Skin epidermis (tissue), 12 donors: ENCODE measurements at regions not wholly inside any gene's neighbourhood (a gene's known extent, or its start where the extent isn't known, plus 50 kb on each side); places are given as distances from the start of the nearest gene placed in this dataset.

Experiments used
- H3K27ac ChIP-seq, 21 experiments: fragments of 200-600 bp; sonication (generic) in 11 of 21; one replicate each; pipeline ENCODE4 v1.5.0; 2020; ENCODE audit warnings: mild to moderate bottlenecking in 3 of 21, inconsistent platforms in 2 of 21, moderate library complexity in 2 of 21
- H3K4me3 ChIP-seq, 7 experiments: fragments of 200-600 bp; sonication (generic) in 2 of 7; one replicate each; pipeline ENCODE4 v1.5.0; 2020; ENCODE audit warnings: inconsistent platforms in 2 of 7, mild to moderate bottlenecking in 2 of 7, moderate library complexity in 1 of 7

GRCh38 chr3:69541711-69542088 lies 155.8 kb upstream of the FRMD4B start:
- Histone ChIP-seq H3K4me3 (peak overlapping the region; percentile 42 to 71 (median 55)), H3K27ac (peak overlapping the region; percentile 14 to 91 (median 72))

DNA sequence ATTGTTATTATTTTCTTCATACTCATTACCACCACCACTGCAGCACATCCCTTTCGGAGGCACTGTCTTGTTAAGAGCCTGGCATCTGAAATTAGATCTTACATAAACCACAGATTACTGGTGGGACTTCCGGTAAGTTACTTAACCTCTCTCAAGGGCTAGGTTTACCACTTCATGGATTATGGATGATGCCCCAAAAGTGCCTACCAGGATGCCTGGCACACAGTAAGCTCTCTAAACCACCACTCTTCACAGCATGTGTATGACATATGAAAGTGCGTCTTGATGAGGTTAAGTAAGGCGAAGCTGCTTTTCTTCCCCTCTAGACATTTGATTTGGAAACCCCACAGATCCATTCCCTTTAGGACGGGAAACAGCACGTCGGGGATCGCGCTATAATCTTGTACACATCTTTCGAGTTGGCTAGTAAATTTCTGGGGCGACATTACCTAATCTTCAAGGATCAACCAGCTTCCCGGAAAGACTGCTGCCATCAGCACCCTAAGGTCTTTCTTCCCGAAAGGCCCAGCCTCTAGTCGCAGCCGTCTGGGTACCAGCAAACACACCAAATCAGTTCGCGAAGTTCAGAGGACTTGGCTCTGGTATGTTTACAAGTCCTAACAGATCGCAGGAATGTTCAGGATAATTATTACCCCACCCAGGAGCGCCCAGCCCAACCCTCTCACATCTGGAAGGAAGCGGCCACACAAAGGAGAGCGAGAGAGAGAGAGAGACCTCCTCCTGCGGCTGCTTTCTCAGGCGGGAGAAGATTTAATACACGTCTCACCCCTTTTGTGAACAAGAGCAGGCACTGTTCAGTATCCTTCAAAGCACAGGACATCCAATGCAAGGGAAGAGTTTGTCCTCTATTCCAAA lies 155.1 kb upstream of the FRMD4B start:
- peak overlapping the region in 18 of 21 experiments; percentile 23 to 91 (median 74) for H3K27ac ChIP-seq

GRCh38 chr3:69539134-69539533 lies 153.2 kb upstream of the FRMD4B start:
- no peak overlapping the region for H3K4me3 ChIP-seq

More for the DNA sequence above, 155.1 kb upstream of the FRMD4B start:
- H3K4me3 ChIP-seq = peak overlapping the region; percentile 42 to 71 (median 55)

DNA sequence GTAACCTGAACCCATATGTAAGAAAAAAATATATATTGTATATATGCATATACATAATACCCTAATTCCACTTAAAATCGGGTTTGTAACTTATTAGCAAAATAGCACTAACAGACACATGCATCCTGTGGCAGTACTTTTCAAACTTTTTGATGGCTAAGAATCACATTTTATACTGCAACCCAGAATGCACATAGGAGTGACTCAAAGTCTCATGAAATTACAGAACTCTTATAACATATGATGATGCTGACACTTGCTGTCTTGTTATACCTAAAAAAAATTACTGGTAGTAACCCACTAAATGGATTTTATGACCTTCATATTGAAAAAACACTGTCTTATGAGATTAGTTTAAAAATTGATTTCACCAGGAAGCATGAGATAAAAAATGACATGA lies 152.4 kb upstream of the FRMD4B start:
- no peak overlapping the region for H3K27ac ChIP-seq
- H3K4me3 ChIP-seq = no peak overlapping the region

More at GRCh38 chr3:69539134-69539533, 153.2 kb upstream of the FRMD4B start:
- H3K27ac ChIP-seq = no peak overlapping the region

- Histone ChIP-seq H3K27ac (no peak overlapping the region), H3K4me3 (no peak overlapping the region)
Measured at GRCh38 chr3:69536306-69537020, 150.6 kb upstream of the FRMD4B start.

- Histone ChIP-seq H3K4me3 (no peak overlapping the region), H3K27ac (no peak overlapping the region)
Measured at GRCh38 chr3:69535613-69536012, 149.7 kb upstream of the FRMD4B start.

- Histone ChIP-seq H3K4me3 (no peak overlapping the region), H3K27ac (no peak overlapping the region)
Measured at GRCh38 chr3:69532547-69533224, 146.8 kb upstream of the FRMD4B start.

- no peak overlapping the region for H3K4me3 ChIP-seq
- H3K27ac ChIP-seq = no peak overlapping the region
Measured at GRCh38 chr3:69531576-69532546, 146.0 kb upstream of the FRMD4B start.

- H3K27ac ChIP-seq = no peak overlapping the region
- no peak overlapping the region for H3K4me3 ChIP-seq
Measured at GRCh38 chr3:69530554-69530953, 144.7 kb upstream of the FRMD4B start.

GRCh38 chr3:69527498-69527897 lies 141.6 kb upstream of the FRMD4B start:
- no peak overlapping the region for H3K27ac ChIP-seq
- H3K4me3 ChIP-seq = no peak overlapping the region

- Histone ChIP-seq H3K27ac (no peak overlapping the region), H3K4me3 (no peak overlapping the region)
Measured at GRCh38 chr3:69524816-69525215, 138.9 kb upstream of the FRMD4B start.

DNA sequence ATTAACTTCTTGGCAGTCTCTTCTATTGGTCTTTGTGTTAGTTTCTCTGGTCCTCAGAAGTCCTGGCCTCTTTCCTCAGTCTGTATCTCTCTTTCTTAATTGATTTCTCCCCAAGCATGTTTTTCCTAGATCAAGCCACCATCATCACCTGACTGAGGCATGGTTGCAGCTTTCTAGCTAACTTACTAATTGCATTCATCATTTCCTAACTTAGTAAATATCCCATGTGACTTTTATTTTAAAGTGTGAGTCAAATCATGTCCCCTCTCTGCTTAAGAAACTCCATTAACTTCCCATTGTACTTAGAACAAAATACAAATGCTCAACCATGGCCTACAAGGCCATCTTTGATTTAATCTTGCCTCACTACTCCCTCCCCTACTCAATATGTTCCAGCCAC lies 135.4 kb upstream of the FRMD4B start:
- Histone ChIP-seq H3K4me3 (no peak overlapping the region), H3K27ac (no peak overlapping the region)

DNA sequence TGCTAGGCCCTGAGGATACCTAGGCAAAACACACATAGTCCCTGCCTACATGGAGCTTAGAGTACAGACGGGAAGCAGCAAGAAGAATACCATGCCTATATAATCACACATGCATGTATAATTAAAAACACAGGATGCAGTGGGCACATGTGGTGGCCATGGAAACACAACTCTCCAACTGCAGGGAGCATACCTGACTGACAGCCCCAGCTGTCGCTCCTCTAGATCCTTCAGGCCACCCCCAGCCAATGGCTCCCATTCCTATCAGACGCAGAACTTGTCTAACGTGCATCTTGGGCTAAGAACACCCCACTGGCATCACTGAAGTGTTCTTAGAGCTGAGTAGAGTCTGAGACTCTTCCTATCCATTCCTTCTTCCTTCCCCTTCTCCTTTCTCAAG lies 125.5 kb upstream of the FRMD4B start:
- H3K27ac ChIP-seq = no peak overlapping the region

DNA sequence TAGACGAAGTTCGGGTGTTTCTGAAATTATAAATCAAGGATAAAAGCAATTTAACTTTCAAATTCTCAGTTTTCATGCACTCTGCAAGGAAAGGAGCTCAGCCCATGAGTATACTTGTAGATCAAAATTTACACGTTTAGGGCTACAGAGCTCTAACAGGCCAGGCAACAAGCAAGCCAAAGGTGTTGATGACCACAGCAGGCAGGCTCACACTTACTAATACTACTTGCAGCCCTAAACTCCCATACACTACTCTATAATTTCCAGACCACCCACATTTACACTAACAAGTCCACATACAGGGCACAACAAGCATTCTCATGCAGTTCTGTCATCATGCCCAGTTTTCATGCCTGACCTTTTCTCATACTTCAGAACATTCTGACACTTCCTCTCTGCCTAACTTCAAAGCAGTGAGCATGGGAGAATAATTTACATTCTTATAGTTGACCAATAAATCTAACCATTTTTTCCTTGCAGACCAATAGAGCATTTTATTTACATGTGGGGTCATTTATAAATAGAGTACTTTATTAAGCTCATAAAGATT lies 124.7 kb upstream of the FRMD4B start:
- no peak overlapping the region for H3K27ac ChIP-seq
- H3K4me3 ChIP-seq = no peak overlapping the region

More for the DNA sequence above, 125.5 kb upstream of the FRMD4B start:
- H3K4me3 ChIP-seq = no peak overlapping the region

GRCh38 chr3:69509288-69509687 lies 123.4 kb upstream of the FRMD4B start:
- Histone ChIP-seq H3K27ac (no peak overlapping the region), H3K4me3 (no peak overlapping the region)

GRCh38 chr3:69505770-69506407 lies 120.0 kb upstream of the FRMD4B start:
- Histone ChIP-seq H3K27ac (no peak overlapping the region), H3K4me3 (no peak overlapping the region)

- Histone ChIP-seq H3K4me3 (no peak overlapping the region), H3K27ac (no peak overlapping the region)
Measured at GRCh38 chr3:69504232-69504631, 118.3 kb upstream of the FRMD4B start.

- Histone ChIP-seq H3K4me3 (no peak overlapping the region), H3K27ac (peak overlapping the region in 8 of 21 experiments; percentile 11 to 75 (median 38))
Measured at GRCh38 chr3:69500604-69501003, 114.7 kb upstream of the FRMD4B start.
